ENCODE measurements at regions not wholly inside any gene's neighbourhood (a gene's known extent, or its start where the extent isn't known, plus 50 kb on each side); places are given as distances from the start of the nearest gene placed in this dataset.
A peak's percentile ranks its signal among the peaks of the same experiment; 100 is the strongest.

DNA sequence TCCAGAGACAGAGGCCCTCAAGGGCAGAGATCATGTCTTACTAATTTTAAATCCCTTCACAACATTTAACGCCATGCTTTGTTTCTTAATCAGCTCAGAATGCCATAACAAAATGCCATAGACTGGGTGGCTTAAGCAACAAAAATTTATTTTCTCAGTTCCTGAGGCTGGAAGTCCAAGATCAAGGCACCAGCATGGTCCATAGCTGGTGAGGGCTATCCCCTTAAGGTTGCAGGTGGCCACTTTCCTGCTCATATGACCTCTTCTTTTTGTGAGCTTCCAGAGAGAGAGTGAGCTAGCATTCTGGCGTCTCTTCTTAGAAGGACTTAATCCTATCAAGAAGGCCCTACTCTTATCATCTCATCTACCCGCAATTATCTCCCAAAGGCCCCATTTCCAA, 470.3 kb downstream of the ZNF608 start:
- ChIA-PET POLR2A (no interaction called here), CTCF (interaction anchor here (0.6 to 0.7 kb wide), 3 partner anchors 31 to 202 kb away, joined by 3 to 8 read pairs (median 5); no protein-coding TSS in a partner anchor)
- Histone ChIP-seq H3K9me3 (ENCODE audit: control insufficient read depth, insufficient read depth, low read depth, low read length) (no peaks in the 10 kb centered on the region), H3K36me3 (ENCODE audit: control insufficient read depth in 2 of 2, insufficient read depth in 1 of 2, low read length in 2 of 2) (no peaks in the 10 kb centered on the region), H3K4me1 (ENCODE audit: control insufficient read depth, insufficient read depth, low read length) (peaks cover 31% of the 10 kb centered on the region), H3K27ac (ENCODE audit: extremely low read depth, low read depth, low read length) (no peak overlapping the region), H3K4me3 (ENCODE audit: low read depth, low read length) (no peak overlapping the region)
- TF ChIP-seq ZNF132 (tag by site-specific recombination; IDR thresholded peaks at IDR 0.05; ENCODE audit: borderline replicate concordance) (no peak), ZNF16 (tag by site-specific recombination; IDR thresholded peaks at IDR 0.05; ENCODE audit: low read depth) (no peak)

DNA sequence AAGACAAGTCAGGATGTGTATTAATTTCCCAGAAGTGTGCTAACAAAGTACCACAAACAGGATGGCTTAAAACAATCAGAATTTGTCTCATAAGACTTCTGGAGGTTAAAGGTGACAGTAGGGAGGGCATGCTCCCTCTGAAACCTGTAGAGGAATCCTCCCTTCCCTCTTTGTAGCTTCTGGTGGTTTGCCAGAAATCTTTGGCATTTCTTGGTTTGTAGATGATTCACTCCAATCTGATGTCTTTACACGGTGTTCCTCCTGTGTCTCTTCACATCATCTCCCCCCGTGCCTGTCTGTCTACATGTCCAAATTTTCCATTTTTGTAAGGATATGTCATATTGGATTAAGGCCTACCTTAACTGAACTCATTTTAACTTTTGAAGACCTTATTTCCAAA, 471.5 kb downstream of the ZNF608 start:
- POLR2A ChIA-PET, result no interaction called here
- CTCF ChIA-PET, result no interaction called here
- Histone ChIP-seq H3K4me1 (ENCODE audit: control insufficient read depth, insufficient read depth, low read length) (peaks cover 31% of the 10 kb centered on the region), H3K4me3 (ENCODE audit: low read depth, low read length) (no peak overlapping the region), H3K9me3 (ENCODE audit: control insufficient read depth, insufficient read depth, low read depth, low read length) (no peaks in the 10 kb centered on the region), H3K36me3 (ENCODE audit: control insufficient read depth in 2 of 2, insufficient read depth in 1 of 2, low read length in 2 of 2) (no peaks in the 10 kb centered on the region), H3K27ac (ENCODE audit: extremely low read depth, low read depth, low read length) (peak overlapping the region; percentile 44; the same call in 1 of the 2 replicates)
- TF ChIP-seq BCL11A (tag by site-specific recombination; IDR thresholded peaks at IDR 0.05; ENCODE audit: low read depth), result no peak
- peak; percentile 97 for TF ChIP-seq WT1 (tag by site-specific recombination; IDR thresholded peaks at IDR 0.05)
- TF ChIP-seq ZNF624 (tag by site-specific recombination; IDR thresholded peaks at IDR 0.05), result no peak
- TF ChIP-seq ZNF10 (tag by site-specific recombination; IDR thresholded peaks at IDR 0.05), result no peak
- 0 out of 2 replicates have a peak, but pooled peaks have one; percentile 18 for TF ChIP-seq ZNF558 (tag by site-specific recombination; IDR thresholded peaks at IDR 0.05)

DNA sequence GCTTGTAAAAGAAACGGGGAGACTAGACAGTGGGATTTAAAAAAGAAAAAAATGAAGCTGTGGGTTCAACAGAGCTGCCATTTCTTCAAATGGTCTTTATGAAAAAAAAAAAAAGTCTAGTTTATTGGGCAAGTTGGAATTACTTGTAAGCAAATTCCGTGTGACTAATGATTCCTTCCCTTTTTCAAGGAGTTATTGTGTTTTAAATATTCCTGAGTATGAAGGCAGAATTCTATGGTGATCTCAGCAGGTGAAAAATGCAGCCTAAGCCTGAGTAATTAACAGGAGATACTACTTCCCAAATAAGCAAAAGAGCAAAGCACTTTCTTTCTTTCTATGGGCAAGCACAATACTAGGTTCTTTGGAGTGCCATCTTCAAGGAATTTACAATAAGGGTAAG, 481.9 kb downstream of the ZNF608 start:
- peak overlapping the region; percentile 13; the same call in 1 of the 2 replicates for H3K27ac ChIP-seq (ENCODE audit: extremely low read depth, low read depth, low read length)
- ChIA-PET CTCF (no interaction called here), POLR2A (interaction anchor here (0.8 kb wide), 1 partner anchor 12 kb away, joined by 3 read pairs; no protein-coding TSS in a partner anchor)
- no peak overlapping the region for H3K4me3 ChIP-seq (ENCODE audit: low read depth, low read length)
- no peaks in the 10 kb centered on the region for H3K9me3 ChIP-seq (ENCODE audit: control insufficient read depth, insufficient read depth, low read depth, low read length)
- H3K36me3 ChIP-seq (ENCODE audit: control insufficient read depth in 2 of 2, insufficient read depth in 1 of 2, low read length in 2 of 2), result no peaks in the 10 kb centered on the region
- no peak for TF ChIP-seq ZNF169 (tag by site-specific recombination; IDR thresholded peaks at IDR 0.05)
- TF ChIP-seq, protein P1, sequence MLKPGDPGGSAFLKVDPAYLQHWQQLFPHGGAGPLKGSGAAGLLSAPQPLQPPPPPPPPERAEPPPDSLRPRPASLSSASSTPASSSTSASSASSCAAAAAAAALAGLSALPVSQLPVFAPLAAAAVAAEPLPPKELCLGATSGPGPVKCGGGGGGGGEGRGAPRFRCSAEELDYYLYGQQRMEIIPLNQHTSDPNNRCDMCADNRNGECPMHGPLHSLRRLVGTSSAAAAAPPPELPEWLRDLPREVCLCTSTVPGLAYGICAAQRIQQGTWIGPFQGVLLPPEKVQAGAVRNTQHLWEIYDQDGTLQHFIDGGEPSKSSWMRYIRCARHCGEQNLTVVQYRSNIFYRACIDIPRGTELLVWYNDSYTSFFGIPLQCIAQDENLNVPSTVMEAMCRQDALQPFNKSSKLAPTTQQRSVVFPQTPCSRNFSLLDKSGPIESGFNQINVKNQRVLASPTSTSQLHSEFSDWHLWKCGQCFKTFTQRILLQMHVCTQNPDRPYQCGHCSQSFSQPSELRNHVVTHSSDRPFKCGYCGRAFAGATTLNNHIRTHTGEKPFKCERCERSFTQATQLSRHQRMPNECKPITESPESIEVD (tag by site-specific recombination; IDR thresholded peaks at IDR 0.05), result peak; percentile 9; the same call in 1 of the 2 replicates
- H3K4me1 ChIP-seq (ENCODE audit: control insufficient read depth, insufficient read depth, low read length), result peaks cover 14% of the 10 kb centered on the region

DNA sequence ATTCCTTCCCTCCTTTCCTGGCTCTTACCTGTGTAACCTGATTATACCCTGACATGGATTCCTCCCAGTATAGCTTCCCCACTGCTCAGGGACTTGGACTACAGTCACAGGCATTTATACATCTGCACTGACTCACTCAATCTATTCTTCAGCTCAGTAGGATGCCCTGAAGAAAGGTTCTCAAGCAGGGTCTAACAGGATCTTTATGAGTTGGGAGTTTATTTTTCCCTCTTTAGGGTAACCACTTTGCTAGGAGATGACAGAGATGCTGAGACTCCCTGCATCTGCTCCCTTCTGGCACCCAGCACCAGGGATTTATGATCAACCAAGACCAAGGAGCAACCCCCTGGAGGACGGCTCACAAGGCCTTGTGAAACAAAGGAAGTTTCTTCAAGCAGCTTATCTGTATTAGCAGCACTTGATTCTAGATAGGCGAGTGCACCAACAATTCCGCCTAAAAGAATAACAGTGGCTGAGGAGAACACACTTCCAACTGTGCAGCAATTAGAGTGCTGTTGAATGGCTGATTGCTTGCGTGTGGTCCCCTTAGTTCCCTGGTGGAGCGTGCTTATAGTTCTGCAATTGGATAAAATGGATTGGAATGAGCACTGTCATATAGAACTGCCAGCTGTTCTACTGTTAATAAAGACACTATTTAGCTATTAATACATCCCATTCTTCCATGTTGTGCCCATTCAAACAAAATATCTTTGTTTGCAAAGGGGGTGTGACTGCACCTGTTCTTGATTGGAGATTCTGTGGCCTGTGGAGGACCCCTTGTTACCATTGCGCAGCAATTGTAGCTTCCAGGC, 482.6 kb downstream of the ZNF608 start:
- CTCF ChIA-PET, result no interaction called here
- POLR2A ChIA-PET, result interaction anchor here (0.8 kb wide), 1 partner anchor 11 kb away, joined by 3 read pairs; no protein-coding TSS in a partner anchor
- Histone ChIP-seq H3K27ac (ENCODE audit: extremely low read depth, low read depth, low read length) (peak overlapping the region; percentile 13), H3K9me3 (ENCODE audit: control insufficient read depth, insufficient read depth, low read depth, low read length) (no peaks in the 10 kb centered on the region), H3K4me1 (ENCODE audit: control insufficient read depth, insufficient read depth, low read length) (peaks cover 14% of the 10 kb centered on the region), H3K4me3 (ENCODE audit: low read depth, low read length) (no peak overlapping the region), H3K36me3 (ENCODE audit: control insufficient read depth in 2 of 2, insufficient read depth in 1 of 2, low read length in 2 of 2) (no peaks in the 10 kb centered on the region)
- TF ChIP-seq GLIS1 (tag by site-specific recombination; IDR thresholded peaks at IDR 0.05) (peak; percentile 82), ZNF843 (tag by site-specific recombination; IDR thresholded peaks at IDR 0.05) (peak; percentile 67), ZNF660 (tag by site-specific recombination; IDR thresholded peaks at IDR 0.05) (peak; percentile 40; the same call in 1 of the 2 replicates), ZBTB8A (tag by site-specific recombination; IDR thresholded peaks at IDR 0.05) (peak; percentile 83), ZNF140 (tag by site-specific recombination; IDR thresholded peaks at IDR 0.05) (no peak), KLF10 (tag by site-specific recombination; IDR thresholded peaks at IDR 0.05) (peak; percentile 49; the same call in 1 of the 2 replicates), ZNF626 (tag by site-specific recombination; IDR thresholded peaks at IDR 0.05) (no peak)
- TF ChIP-seq, protein P2, sequence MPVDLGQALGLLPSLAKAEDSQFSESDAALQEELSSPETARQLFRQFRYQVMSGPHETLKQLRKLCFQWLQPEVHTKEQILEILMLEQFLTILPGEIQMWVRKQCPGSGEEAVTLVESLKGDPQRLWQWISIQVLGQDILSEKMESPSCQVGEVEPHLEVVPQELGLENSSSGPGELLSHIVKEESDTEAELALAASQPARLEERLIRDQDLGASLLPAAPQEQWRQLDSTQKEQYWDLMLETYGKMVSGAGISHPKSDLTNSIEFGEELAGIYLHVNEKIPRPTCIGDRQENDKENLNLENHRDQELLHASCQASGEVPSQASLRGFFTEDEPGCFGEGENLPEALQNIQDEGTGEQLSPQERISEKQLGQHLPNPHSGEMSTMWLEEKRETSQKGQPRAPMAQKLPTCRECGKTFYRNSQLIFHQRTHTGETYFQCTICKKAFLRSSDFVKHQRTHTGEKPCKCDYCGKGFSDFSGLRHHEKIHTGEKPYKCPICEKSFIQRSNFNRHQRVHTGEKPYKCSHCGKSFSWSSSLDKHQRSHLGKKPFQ (tag by site-specific recombination; IDR thresholded peaks at IDR 0.05), result peak; percentile 52; the same call in 1 of the 2 replicates
- TF ChIP-seq, protein P3, sequence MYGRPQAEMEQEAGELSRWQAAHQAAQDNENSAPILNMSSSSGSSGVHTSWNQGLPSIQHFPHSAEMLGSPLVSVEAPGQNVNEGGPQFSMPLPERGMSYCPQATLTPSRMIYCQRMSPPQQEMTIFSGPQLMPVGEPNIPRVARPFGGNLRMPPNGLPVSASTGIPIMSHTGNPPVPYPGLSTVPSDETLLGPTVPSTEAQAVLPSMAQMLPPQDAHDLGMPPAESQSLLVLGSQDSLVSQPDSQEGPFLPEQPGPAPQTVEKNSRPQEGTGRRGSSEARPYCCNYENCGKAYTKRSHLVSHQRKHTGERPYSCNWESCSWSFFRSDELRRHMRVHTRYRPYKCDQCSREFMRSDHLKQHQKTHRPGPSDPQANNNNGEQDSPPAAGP (tag by site-specific recombination; IDR thresholded peaks at IDR 0.05), result peak; percentile 98
- TF ChIP-seq, protein P4, sequence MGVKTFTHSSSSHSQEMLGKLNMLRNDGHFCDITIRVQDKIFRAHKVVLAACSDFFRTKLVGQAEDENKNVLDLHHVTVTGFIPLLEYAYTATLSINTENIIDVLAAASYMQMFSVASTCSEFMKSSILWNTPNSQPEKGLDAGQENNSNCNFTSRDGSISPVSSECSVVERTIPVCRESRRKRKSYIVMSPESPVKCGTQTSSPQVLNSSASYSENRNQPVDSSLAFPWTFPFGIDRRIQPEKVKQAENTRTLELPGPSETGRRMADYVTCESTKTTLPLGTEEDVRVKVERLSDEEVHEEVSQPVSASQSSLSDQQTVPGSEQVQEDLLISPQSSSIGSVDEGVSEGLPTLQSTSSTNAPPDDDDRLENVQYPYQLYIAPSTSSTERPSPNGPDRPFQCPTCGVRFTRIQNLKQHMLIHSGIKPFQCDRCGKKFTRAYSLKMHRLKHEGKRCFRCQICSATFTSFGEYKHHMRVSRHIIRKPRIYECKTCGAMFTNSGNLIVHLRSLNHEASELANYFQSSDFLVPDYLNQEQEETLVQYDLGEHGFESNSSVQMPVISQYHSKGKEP (tag by site-specific recombination; IDR thresholded peaks at IDR 0.05), result no peak; the same call in 1 of the 2 replicates

Data from HEK293 (cell line).